ENCODE measurements at regions not wholly inside any gene's neighbourhood (a gene's known extent, or its start where the extent isn't known, plus 50 kb on each side); places are given as distances from the start of the nearest gene placed in this dataset.

GRCh38 chr10:98328640-98329039, 60.6 kb upstream of the LOXL4 start:
- Histone ChIP-seq H3K9me3 (ENCODE audit: low read length) (no peaks in the 10 kb centered on the region), H4K20me1 (ENCODE audit: insufficient read depth, low read length) (no peaks in the 10 kb centered on the region), H3K36me3 (ENCODE audit: insufficient read depth, low read length) (no peaks in the 10 kb centered on the region), H2AFZ (ENCODE audit: low read length) (no peak overlapping the region), H3K9me2 (ENCODE audit: insufficient read depth, low read length) (no peaks in the 10 kb centered on the region), H3K4me1 (ENCODE audit: insufficient read depth, low read length, poor library complexity, severe bottlenecking) (peaks cover 4% of the 10 kb centered on the region), H3K27ac (ENCODE audit: low read depth, low read length, poor library complexity, severe bottlenecking) (no peak overlapping the region), H3K79me2 (ENCODE audit: insufficient read depth, low read depth, low read length) (no peaks in the 10 kb centered on the region), H3K4me3 (ENCODE audit: low read depth, low read length, poor library complexity, severe bottlenecking) (no peak overlapping the region), H3K4me2 (ENCODE audit: low read length) (no peak overlapping the region)
- TF ChIP-seq CTCF (conservative IDR thresholded peaks at IDR 0.05; ENCODE audit: low read length): no peak
- no peak for TF ChIP-seq EZH2phosphoT487 (IDR thresholded peaks at IDR 0.05; ENCODE audit: borderline replicate concordance, low read depth, low read length)
- intact Hi-C loops (cut with micrococcal nuclease; ENCODE audit: unreplicated experiment): no loop called here
- ChIA-PET POLR2A (no interaction called here), CTCF (ENCODE audit: unreplicated experiment) (no interaction called here)
- no TSS peak for BruUV-seq (replicated peaks)
- DNase-seq (ENCODE audit: low spot score): no peak

- Histone ChIP-seq H4K20me1 (ENCODE audit: insufficient read depth, low read length) (no peaks in the 10 kb centered on the region), H2AFZ (ENCODE audit: low read length) (no peak overlapping the region), H3K4me3 (ENCODE audit: low read depth, low read length, poor library complexity, severe bottlenecking) (no peak overlapping the region), H3K27ac (ENCODE audit: low read depth, low read length, poor library complexity, severe bottlenecking) (no peak overlapping the region), H3K9me2 (ENCODE audit: insufficient read depth, low read length) (no peaks in the 10 kb centered on the region), H3K9me3 (ENCODE audit: low read length) (no peaks in the 10 kb centered on the region), H3K36me3 (ENCODE audit: insufficient read depth, low read length) (no peaks in the 10 kb centered on the region), H3K4me1 (ENCODE audit: insufficient read depth, low read length, poor library complexity, severe bottlenecking) (peaks cover 4% of the 10 kb centered on the region), H3K4me2 (ENCODE audit: low read length) (no peak overlapping the region), H3K79me2 (ENCODE audit: insufficient read depth, low read depth, low read length) (no peaks in the 10 kb centered on the region)
- DNase-seq (ENCODE audit: low spot score): no peak
- no peak for TF ChIP-seq CTCF (conservative IDR thresholded peaks at IDR 0.05; ENCODE audit: low read length)
- no peak for TF ChIP-seq EZH2phosphoT487 (IDR thresholded peaks at IDR 0.05; ENCODE audit: borderline replicate concordance, low read depth, low read length)
- BruUV-seq (replicated peaks): no TSS peak
- ChIA-PET POLR2A (no interaction called here), CTCF (ENCODE audit: unreplicated experiment) (no interaction called here)
- intact Hi-C loops (cut with micrococcal nuclease; ENCODE audit: unreplicated experiment): no loop called here
These were observed 60.2 kb upstream of the LOXL4 start for GRCh38 chr10:98328163-98328562.

GRCh38 chr10:98326621-98327027, 58.6 kb upstream of the LOXL4 start:
- no peak overlapping the region for H3K4me3 ChIP-seq (ENCODE audit: low read depth, low read length, poor library complexity, severe bottlenecking)

More at GRCh38 chr10:98326621-98327027, 58.6 kb upstream of the LOXL4 start:
- TF ChIP-seq CTCF (conservative IDR thresholded peaks at IDR 0.05; ENCODE audit: low read length): no peak
- no peak for TF ChIP-seq EZH2phosphoT487 (IDR thresholded peaks at IDR 0.05; ENCODE audit: borderline replicate concordance, low read depth, low read length)
- H3K9me3 ChIP-seq (ENCODE audit: low read length): no peaks in the 10 kb centered on the region
- H3K36me3 ChIP-seq (ENCODE audit: insufficient read depth, low read length): no peaks in the 10 kb centered on the region
- no peak for DNase-seq (ENCODE audit: low spot score)
- H2AFZ ChIP-seq (ENCODE audit: low read length): no peak overlapping the region
- intact Hi-C loops (cut with micrococcal nuclease; ENCODE audit: unreplicated experiment): no loop called here
- H3K4me1 ChIP-seq (ENCODE audit: insufficient read depth, low read length, poor library complexity, severe bottlenecking): peaks cover under 1% of the 10 kb centered on the region
- no peak overlapping the region for H3K4me2 ChIP-seq (ENCODE audit: low read length)
- ChIA-PET POLR2A (no interaction called here), CTCF (ENCODE audit: unreplicated experiment) (interaction anchor here (0.6 kb wide), 1 partner anchor 11 kb away, joined by 3 read pairs; no protein-coding TSS in a partner anchor)
- H4K20me1 ChIP-seq (ENCODE audit: insufficient read depth, low read length): no peaks in the 10 kb centered on the region
- no peak overlapping the region for H3K27ac ChIP-seq (ENCODE audit: low read depth, low read length, poor library complexity, severe bottlenecking)
- H3K79me2 ChIP-seq (ENCODE audit: insufficient read depth, low read depth, low read length): no peaks in the 10 kb centered on the region
- no TSS peak for BruUV-seq (replicated peaks)
- H3K9me2 ChIP-seq (ENCODE audit: insufficient read depth, low read length): no peaks in the 10 kb centered on the region
